Fibroblast of lung (primary cell): ENCODE measurements at regions not wholly inside any gene's neighbourhood (a gene's known extent, or its start where the extent isn't known, plus 50 kb on each side); places are given as distances from the start of the nearest gene placed in this dataset.

Source experiments
- CTCF ChIP-seq, 2 donors: IDR thresholded peaks in 1 of 2; conservative IDR thresholded peaks in 1 of 2; 1 replicate in 1 of 2; 2 replicates in 1 of 2; pipeline ENCODE4 v1.5.1; 2011 to 2012; ENCODE audit warnings: low read length in 2 of 2, control low read depth in 1 of 2, inconsistent platforms in 1 of 2, low read depth in 1 of 2, mild to moderate bottlenecking in 1 of 2
- EZH2 ChIP-seq: IDR thresholded peaks from 2 replicates; pipeline ENCODE4 v1.5.1; 2012; ENCODE audit warnings: low read length, control low read depth, mild to moderate bottlenecking; ENCODE audit errors: missing control alignments

GRCh38 chr12:25322918-25323531 lies 72.3 kb upstream of the KRAS start:
- TF ChIP-seq CTCF (conservative IDR thresholded peaks at IDR 0.05 in 1 of 2, IDR thresholded peaks at IDR 0.05 in 1 of 2; ENCODE audit: low read depth in 1 of 2, low read length in 2 of 2) (no peak), EZH2 (no peak)
